ENCODE measurements at regions not wholly inside any gene's neighbourhood (a gene's known extent, or its start where the extent isn't known, plus 50 kb on each side); places are given as distances from the start of the nearest gene placed in this dataset.
A peak's percentile ranks its signal among the peaks of the same experiment; 100 is the strongest.

DNA sequence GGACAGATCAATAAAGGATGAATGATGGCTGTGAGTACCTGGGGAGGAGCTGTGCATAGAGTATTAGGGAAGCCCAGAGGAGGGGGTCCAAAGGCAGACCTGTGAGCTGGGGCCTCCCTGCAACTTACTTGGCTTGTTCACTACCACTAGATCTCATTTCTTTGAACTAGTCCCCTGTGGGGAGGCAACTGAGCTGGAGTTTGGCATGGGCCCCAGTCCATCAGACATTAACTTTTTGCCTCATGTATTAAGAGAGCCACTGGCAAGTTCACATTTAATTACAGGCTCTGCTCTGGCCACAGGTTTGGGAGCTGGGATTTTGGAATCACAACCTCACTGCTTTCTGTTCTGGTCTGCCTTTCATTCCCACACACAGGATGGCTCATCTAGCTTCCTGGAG, 254.1 kb downstream of the PRL start:
- no peaks in the 10 kb centered on the region for H4K20me1 ChIP-seq
- H3K4me3 ChIP-seq, result no peak overlapping the region
- no peaks in the 10 kb centered on the region for H3K27me3 ChIP-seq
- peaks cover 85% of the 10 kb centered on the region for H3K36me3 ChIP-seq
- no peak for TF ChIP-seq Cebpa-rat (IDR thresholded peaks at IDR 0.05)
- no peak overlapping the region for H3K4me2 ChIP-seq
- H3K27ac ChIP-seq, result no peak overlapping the region
- H3K9ac ChIP-seq, result no peak overlapping the region
- 0 out of 2 replicates have a peak, but pooled peaks cover 5% of the 10 kb centered on the region for H3K4me1 ChIP-seq
- peaks cover 41% of the 10 kb centered on the region for H3K9me3 ChIP-seq

DNA sequence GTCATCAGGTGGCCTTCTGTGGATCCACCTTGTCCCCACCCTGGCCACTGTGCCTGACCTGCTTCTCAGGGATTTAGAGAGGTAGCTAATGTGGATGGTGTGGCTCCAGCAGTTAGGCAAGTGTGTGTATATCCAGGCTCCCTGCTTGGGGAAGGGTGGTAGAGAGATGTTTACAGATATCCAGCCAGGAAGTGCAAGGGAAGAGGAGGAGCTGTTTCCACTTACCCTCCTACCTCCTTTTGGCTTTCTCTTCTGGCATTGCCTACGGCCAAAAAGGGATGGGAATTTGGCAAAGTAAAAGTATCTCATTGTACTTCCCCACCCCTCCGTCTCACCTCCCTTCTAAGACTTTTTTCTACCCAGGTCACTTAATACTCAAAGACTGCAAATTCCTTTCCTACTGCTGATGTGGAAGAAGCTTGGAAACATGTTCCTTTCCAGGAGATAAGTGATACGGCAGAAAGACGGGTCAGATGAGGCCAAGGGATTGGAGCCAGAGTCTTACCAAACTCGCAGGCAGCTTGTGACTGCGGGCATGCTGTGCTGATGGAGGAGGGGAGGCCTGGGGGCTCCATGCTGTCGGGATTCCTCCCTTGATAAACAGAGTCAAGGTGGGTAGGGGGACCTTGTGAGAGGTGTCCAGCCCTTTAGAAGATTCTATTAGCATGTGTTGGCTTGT, 253.4 kb downstream of the PRL start:
- H3K9ac ChIP-seq, result no peak overlapping the region
- H3K4me2 ChIP-seq, result no peak overlapping the region
- TF ChIP-seq Cebpa-rat (IDR thresholded peaks at IDR 0.05), result no peak

DNA sequence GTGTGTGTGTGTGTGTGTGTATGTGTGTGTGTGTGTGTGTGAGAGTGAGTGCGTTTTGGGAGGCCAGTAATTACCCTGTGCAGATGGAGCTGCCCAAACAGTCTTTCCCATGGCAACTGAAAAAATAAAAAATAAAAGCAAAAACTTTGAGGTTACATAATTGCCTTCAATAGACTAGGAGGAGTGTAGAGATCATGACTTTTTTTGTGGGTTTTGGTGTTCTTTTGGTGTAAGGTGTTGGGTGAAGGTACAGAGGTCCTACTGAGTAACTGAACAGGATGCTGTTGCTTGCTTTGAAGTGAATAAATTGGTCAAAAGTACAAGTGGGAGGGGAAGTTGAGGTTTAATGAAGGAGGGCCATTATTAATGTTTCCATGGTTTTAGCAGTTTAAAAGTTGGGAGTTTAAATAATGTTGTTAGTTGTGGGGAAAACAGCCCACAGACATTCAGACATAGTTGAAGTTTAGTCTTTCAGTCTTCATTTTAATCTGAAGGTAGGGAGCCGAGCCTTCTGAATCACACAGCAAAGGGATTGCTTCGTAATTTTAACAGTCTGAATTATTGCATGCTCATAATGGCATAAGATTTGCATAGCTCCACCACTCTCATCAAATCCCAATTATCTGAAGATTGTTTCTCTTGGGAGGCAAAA, 251.4 kb downstream of the PRL start:
- Histone ChIP-seq H3K4me1 (0 out of 2 replicates have a peak, but pooled peaks cover 5% of the 10 kb centered on the region), H3K27me3 (no peaks in the 10 kb centered on the region), H3K9me3 (peaks cover 17% of the 10 kb centered on the region), H4K20me1 (no peaks in the 10 kb centered on the region), H3K9ac (no peak overlapping the region), H3K36me3 (peaks cover 80% of the 10 kb centered on the region), H3K27ac (no peak overlapping the region), H3K4me3 (no peak overlapping the region), H3K4me2 (no peak overlapping the region)
- TF ChIP-seq Cebpa-rat (IDR thresholded peaks at IDR 0.05), result no peak

More for the DNA sequence above, 253.4 kb downstream of the PRL start:
- Histone ChIP-seq H4K20me1 (no peaks in the 10 kb centered on the region), H3K9me3 (peaks cover 34% of the 10 kb centered on the region), H3K36me3 (peaks cover 85% of the 10 kb centered on the region), H3K4me3 (no peak overlapping the region), H3K4me1 (0 out of 2 replicates have a peak, but pooled peaks cover 5% of the 10 kb centered on the region), H3K27me3 (no peaks in the 10 kb centered on the region), H3K27ac (no peak overlapping the region)

DNA sequence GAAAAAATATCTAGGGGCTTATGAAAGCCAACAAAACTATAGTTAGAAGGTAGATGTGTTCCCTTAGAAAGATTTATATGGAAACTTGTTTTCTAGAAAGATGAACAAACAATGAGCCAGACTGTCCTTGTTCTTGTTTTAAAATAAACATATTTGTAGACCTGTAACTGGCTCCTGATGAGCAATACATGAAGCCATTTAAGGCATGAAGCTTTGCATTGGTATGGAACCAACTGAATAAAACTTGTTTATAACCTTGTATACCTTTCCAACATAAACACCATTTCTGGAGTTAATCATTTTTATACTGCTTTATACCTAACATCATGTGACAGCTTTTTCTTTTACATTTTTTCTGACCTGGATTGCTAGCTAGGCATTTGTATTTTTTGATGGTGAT, 247.8 kb downstream of the PRL start:
- no peak overlapping the region for H3K9ac ChIP-seq
- no peaks in the 10 kb centered on the region for H4K20me1 ChIP-seq
- no peak overlapping the region for H3K4me3 ChIP-seq
- no peak overlapping the region for H3K27ac ChIP-seq
- H3K4me2 ChIP-seq, result no peak overlapping the region
- no peaks in the 10 kb centered on the region; the same call in 1 of the 2 replicates for H3K4me1 ChIP-seq
- H3K27me3 ChIP-seq, result no peaks in the 10 kb centered on the region
- peaks cover 22% of the 10 kb centered on the region for H3K9me3 ChIP-seq
- TF ChIP-seq Cebpa-rat (IDR thresholded peaks at IDR 0.05), result no peak
- peaks cover 80% of the 10 kb centered on the region for H3K36me3 ChIP-seq

DNA sequence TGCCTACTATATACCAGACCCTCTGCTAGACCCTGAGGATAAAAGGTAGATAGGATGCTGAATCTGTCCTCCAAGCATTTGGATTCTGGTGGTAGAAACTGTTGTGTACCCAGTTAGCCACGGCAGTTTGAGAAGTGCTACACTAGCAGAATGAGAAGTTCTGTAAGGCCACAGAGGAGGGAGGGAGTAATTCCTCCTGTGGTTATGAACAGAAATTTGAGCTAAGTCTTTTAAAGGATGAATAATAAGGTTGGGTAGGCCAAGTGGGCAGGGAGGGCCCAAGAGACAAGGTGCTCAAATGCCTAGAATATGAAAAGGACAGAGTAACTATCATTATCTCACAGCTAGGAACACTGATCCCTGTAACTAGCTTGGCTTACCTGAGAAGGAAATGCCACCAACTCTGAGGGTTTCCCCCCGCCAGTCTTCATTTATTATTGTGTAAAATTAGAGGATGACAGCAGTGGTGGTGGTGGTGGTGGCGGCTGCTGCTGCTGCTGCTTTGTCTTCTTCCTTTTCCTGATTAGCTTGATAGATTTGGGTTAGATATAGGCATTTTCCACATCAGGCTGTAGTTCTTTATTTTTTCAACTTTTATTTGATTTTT, 243.3 kb downstream of the PRL start:
- H4K20me1 ChIP-seq, result no peaks in the 10 kb centered on the region
- H3K27me3 ChIP-seq, result no peaks in the 10 kb centered on the region
- H3K9me3 ChIP-seq, result peaks cover 47% of the 10 kb centered on the region
- no peak for TF ChIP-seq Cebpa-rat (IDR thresholded peaks at IDR 0.05)
- H3K4me1 ChIP-seq, result peaks cover 6% of the 10 kb centered on the region
- H3K27ac ChIP-seq, result no peak overlapping the region
- H3K4me3 ChIP-seq, result no peak overlapping the region
- no peak overlapping the region for H3K4me2 ChIP-seq
- peaks cover 80% of the 10 kb centered on the region for H3K36me3 ChIP-seq
- no peak overlapping the region for H3K9ac ChIP-seq

DNA sequence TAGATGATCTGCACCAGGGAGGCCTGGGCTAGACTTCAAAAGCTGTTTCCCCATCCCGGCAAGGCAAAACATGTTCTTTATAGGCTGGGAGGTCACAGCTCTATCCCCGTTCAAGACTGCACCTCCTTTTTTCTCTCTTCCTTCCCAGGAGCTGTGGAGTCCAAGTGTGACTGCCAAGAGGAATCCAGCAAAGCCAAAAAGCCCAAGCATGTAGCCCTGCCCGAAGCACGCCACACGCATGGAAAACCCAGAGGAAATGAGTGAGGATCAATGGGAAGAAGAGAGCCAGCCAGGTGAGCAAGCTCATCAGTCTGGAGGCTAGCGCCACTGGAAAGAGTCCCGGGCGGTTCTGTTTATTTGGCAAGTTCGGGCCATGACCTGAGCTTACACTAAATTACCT, 240.4 kb downstream of the PRL start:
- H3K36me3 ChIP-seq, result peaks cover 71% of the 10 kb centered on the region
- TF ChIP-seq Cebpa-rat (IDR thresholded peaks at IDR 0.05), result no peak
- H3K4me2 ChIP-seq, result no peak overlapping the region
- H3K27me3 ChIP-seq, result no peaks in the 10 kb centered on the region
- no peak overlapping the region for H3K4me3 ChIP-seq
- peaks cover 39% of the 10 kb centered on the region for H3K9me3 ChIP-seq
- no peak overlapping the region for H3K27ac ChIP-seq
- H3K4me1 ChIP-seq, result peaks cover 35% of the 10 kb centered on the region
- no peak overlapping the region for H3K9ac ChIP-seq
- H4K20me1 ChIP-seq, result no peaks in the 10 kb centered on the region

DNA sequence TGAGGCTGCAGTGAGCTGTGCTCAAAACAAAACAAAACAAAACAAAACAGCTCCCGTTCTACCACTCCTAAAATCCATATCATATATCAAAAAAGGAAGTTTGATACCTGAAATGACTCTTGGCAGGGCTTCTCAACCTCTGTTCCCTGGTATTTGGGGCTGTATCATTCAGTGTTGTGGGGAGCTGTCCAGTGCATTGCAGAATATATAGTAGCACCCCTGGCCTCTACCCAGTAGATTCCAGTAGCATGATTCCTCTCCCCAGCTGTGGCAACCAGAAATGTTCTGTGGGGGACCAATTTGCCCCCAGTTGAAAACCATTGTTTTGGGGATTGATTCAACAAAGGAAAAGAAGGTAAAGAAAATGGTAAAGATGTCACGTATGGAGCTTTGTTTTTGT, 238.9 kb downstream of the PRL start:
- no peaks in the 10 kb centered on the region for H4K20me1 ChIP-seq
- peaks cover 51% of the 10 kb centered on the region for H3K4me1 ChIP-seq
- H3K9me3 ChIP-seq, result peaks cover 29% of the 10 kb centered on the region
- no peak overlapping the region for H3K4me2 ChIP-seq
- H3K27me3 ChIP-seq, result no peaks in the 10 kb centered on the region
- H3K9ac ChIP-seq, result no peak overlapping the region
- H3K27ac ChIP-seq, result 0 out of 2 replicates have a peak overlapping the region, but pooled peaks have one; percentile 8
- H3K36me3 ChIP-seq, result peaks cover 60% of the 10 kb centered on the region
- TF ChIP-seq Cebpa-rat (IDR thresholded peaks at IDR 0.05), result no peak
- no peak overlapping the region for H3K4me3 ChIP-seq

DNA sequence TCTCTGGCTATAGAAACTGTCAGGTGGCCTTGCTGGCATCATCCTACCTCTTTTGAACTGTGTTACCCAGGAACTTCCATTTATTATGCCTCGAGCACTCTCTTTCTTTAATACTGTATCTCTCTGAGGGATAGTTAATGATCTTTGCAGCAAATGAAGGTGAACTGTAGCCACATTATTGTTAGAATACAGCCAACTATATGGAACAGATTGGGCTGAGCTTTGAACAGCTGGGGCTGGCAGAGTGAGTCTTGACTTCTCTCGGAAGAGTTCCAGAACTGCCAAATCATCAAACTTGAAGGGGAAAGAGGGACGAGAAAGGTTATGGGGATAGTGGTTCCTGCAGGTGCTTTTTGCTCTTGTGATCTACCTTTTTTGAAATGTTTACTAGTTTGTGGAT, 237.7 kb downstream of the PRL start:
- TF ChIP-seq Cebpa-rat (IDR thresholded peaks at IDR 0.05), result no peak
- Histone ChIP-seq H3K4me2 (peak overlapping the region; percentile 24; the same call in 1 of the 2 replicates), H3K9ac (no peak overlapping the region), H3K27me3 (no peaks in the 10 kb centered on the region), H3K4me1 (peaks cover 62% of the 10 kb centered on the region), H3K9me3 (peaks cover 24% of the 10 kb centered on the region), H3K27ac (no peak overlapping the region; the same call in 1 of the 2 replicates), H3K36me3 (peaks cover 53% of the 10 kb centered on the region), H4K20me1 (no peaks in the 10 kb centered on the region), H3K4me3 (no peak overlapping the region)

DNA sequence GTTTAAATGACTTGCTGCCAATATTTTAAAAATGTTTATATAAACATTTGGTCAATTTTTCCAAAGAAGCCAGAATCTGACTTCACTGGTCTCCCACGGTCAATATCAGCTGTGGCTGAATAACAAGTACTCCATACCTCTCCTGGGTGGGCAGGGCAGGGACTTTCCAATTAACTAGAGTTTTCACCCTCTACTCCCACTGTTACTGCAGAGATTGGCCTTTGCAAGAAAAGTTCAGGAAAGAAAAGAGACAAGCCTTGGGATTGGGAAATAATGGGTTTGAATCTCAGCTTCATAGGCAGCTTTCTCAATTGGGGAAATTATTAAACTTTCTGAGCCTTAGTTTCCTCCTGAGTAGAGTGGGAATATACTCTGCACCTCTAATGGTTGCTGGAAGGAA, 236.9 kb downstream of the PRL start:
- Histone ChIP-seq H3K9me3 (peaks cover 17% of the 10 kb centered on the region), H3K36me3 (peaks cover 44% of the 10 kb centered on the region), H3K4me2 (peak overlapping the region; percentile 72; the same call in 1 of the 2 replicates), H4K20me1 (no peaks in the 10 kb centered on the region), H3K4me1 (peaks cover 63% of the 10 kb centered on the region), H3K27me3 (no peaks in the 10 kb centered on the region), H3K4me3 (no peak overlapping the region), H3K9ac (no peak overlapping the region), H3K27ac (0 out of 2 replicates have a peak overlapping the region, but pooled peaks have one; percentile 14)
- TF ChIP-seq Cebpa-rat (IDR thresholded peaks at IDR 0.05), result no peak

Measured in BLaER1 (cell line).